ENCODE measurements at regions not wholly inside any gene's neighbourhood (a gene's known extent, or its start where the extent isn't known, plus 50 kb on each side); places are given as distances from the start of the nearest gene placed in this dataset.

GRCh38 chr5:87954121-87954520 lies 314.5 kb downstream of the TMEM161B start:
- H3K4me2 ChIP-seq (ENCODE audit: low read length) = no peak overlapping the region
- H3K27ac ChIP-seq (ENCODE audit: low read depth, low read length, poor library complexity, severe bottlenecking) = no peak overlapping the region
- no TSS peak for BruUV-seq (replicated peaks)
- no peaks in the 10 kb centered on the region for H3K9me2 ChIP-seq (ENCODE audit: insufficient read depth, low read length)
- no peaks in the 10 kb centered on the region for H3K36me3 ChIP-seq (ENCODE audit: insufficient read depth, low read length)
- no peak for DNase-seq (ENCODE audit: low spot score)
- ChIA-PET CTCF (ENCODE audit: unreplicated experiment) (no interaction called here), POLR2A (interaction anchor here (0.6 kb wide), 1 partner anchor 277 kb away, joined by 3 read pairs; no protein-coding TSS in a partner anchor)
- H2AFZ ChIP-seq (ENCODE audit: low read length) = no peak overlapping the region
- no peaks in the 10 kb centered on the region for H4K20me1 ChIP-seq (ENCODE audit: insufficient read depth, low read length)
- no peak overlapping the region for H3K4me3 ChIP-seq (ENCODE audit: low read depth, low read length, poor library complexity, severe bottlenecking)
- H3K9me3 ChIP-seq (ENCODE audit: low read length) = no peaks in the 10 kb centered on the region
- TF ChIP-seq EZH2phosphoT487 (IDR thresholded peaks at IDR 0.05; ENCODE audit: borderline replicate concordance, low read depth, low read length) = no peak
- no peak for TF ChIP-seq CTCF (conservative IDR thresholded peaks at IDR 0.05; ENCODE audit: low read length)
- no peaks in the 10 kb centered on the region for H3K79me2 ChIP-seq (ENCODE audit: insufficient read depth, low read depth, low read length)
- H3K4me1 ChIP-seq (ENCODE audit: insufficient read depth, low read length, poor library complexity, severe bottlenecking) = no peaks in the 10 kb centered on the region
- intact Hi-C loops (cut with micrococcal nuclease; ENCODE audit: unreplicated experiment) = no loop called here

GRCh38 chr5:87951661-87952060 lies 317.0 kb downstream of the TMEM161B start:
- no peak overlapping the region for H3K4me2 ChIP-seq (ENCODE audit: low read length)
- no peaks in the 10 kb centered on the region for H3K4me1 ChIP-seq (ENCODE audit: insufficient read depth, low read length, poor library complexity, severe bottlenecking)
- POLR2A ChIA-PET = no interaction called here
- BruUV-seq (replicated peaks) = no TSS peak
- H3K9me3 ChIP-seq (ENCODE audit: low read length) = no peaks in the 10 kb centered on the region
- TF ChIP-seq EZH2phosphoT487 (IDR thresholded peaks at IDR 0.05; ENCODE audit: borderline replicate concordance, low read depth, low read length) (no peak), CTCF (conservative IDR thresholded peaks at IDR 0.05; ENCODE audit: low read length) (no peak)
- H2AFZ ChIP-seq (ENCODE audit: low read length) = no peak overlapping the region
- CTCF ChIA-PET (ENCODE audit: unreplicated experiment) = no interaction called here
- H3K4me3 ChIP-seq (ENCODE audit: low read depth, low read length, poor library complexity, severe bottlenecking) = no peak overlapping the region
- no peak for DNase-seq (ENCODE audit: low spot score)
- H4K20me1 ChIP-seq (ENCODE audit: insufficient read depth, low read length) = no peaks in the 10 kb centered on the region
- H3K9me2 ChIP-seq (ENCODE audit: insufficient read depth, low read length) = no peaks in the 10 kb centered on the region
- H3K36me3 ChIP-seq (ENCODE audit: insufficient read depth, low read length) = no peaks in the 10 kb centered on the region
- no peak overlapping the region for H3K27ac ChIP-seq (ENCODE audit: low read depth, low read length, poor library complexity, severe bottlenecking)
- H3K79me2 ChIP-seq (ENCODE audit: insufficient read depth, low read depth, low read length) = no peaks in the 10 kb centered on the region
- intact Hi-C loops (cut with micrococcal nuclease; ENCODE audit: unreplicated experiment) = no loop called here

- intact Hi-C loops (cut with micrococcal nuclease; ENCODE audit: unreplicated experiment) = no loop called here
- H2AFZ ChIP-seq (ENCODE audit: low read length) = no peak overlapping the region
- CTCF ChIA-PET (ENCODE audit: unreplicated experiment) = no interaction called here
Measured at GRCh38 chr5:87949676-87950631, 318.7 kb downstream of the TMEM161B start.

More at GRCh38 chr5:87949676-87950631, 318.7 kb downstream of the TMEM161B start:
- Histone ChIP-seq H3K9me2 (ENCODE audit: insufficient read depth, low read length) (no peaks in the 10 kb centered on the region), H3K4me1 (ENCODE audit: insufficient read depth, low read length, poor library complexity, severe bottlenecking) (no peaks in the 10 kb centered on the region), H4K20me1 (ENCODE audit: insufficient read depth, low read length) (no peaks in the 10 kb centered on the region), H3K4me3 (ENCODE audit: low read depth, low read length, poor library complexity, severe bottlenecking) (no peak overlapping the region), H3K9me3 (ENCODE audit: low read length) (no peaks in the 10 kb centered on the region), H3K79me2 (ENCODE audit: insufficient read depth, low read depth, low read length) (no peaks in the 10 kb centered on the region), H3K4me2 (ENCODE audit: low read length) (no peak overlapping the region), H3K36me3 (ENCODE audit: insufficient read depth, low read length) (no peaks in the 10 kb centered on the region), H3K27ac (ENCODE audit: low read depth, low read length, poor library complexity, severe bottlenecking) (no peak overlapping the region)
- no TSS peak for BruUV-seq (replicated peaks)
- POLR2A ChIA-PET = interaction anchor here (0.9 kb wide), 1 partner anchor 11 kb away, joined by 3 read pairs; no protein-coding TSS in a partner anchor
- DNase-seq (ENCODE audit: low spot score) = no peak
- TF ChIP-seq EZH2phosphoT487 (IDR thresholded peaks at IDR 0.05; ENCODE audit: borderline replicate concordance, low read depth, low read length) (no peak), CTCF (conservative IDR thresholded peaks at IDR 0.05; ENCODE audit: low read length) (no peak)

All from OCI-LY7 (cell line).